Choroid plexus epithelial cell (primary cell): ENCODE measurements at regions not wholly inside any gene's neighbourhood (a gene's known extent, or its start where the extent isn't known, plus 50 kb on each side); places are given as distances from the start of the nearest gene placed in this dataset.

ENCODE experiments used
- DNase-seq: peaks from one replicate; pipeline ENCODE4 v3.0.0-alpha.2; 2010; ENCODE audit warnings: low read depth
- H3K4me3 ChIP-seq: 2 replicates; pipeline ENCODE4 v1.5.1; 2011; ENCODE audit warnings: low read depth, mild to moderate bottlenecking, control low read depth, low read length, moderate library complexity
- CTCF ChIP-seq: conservative IDR thresholded peaks from 2 replicates; pipeline ENCODE4 v1.5.1; 2011; ENCODE audit warnings: low read depth, mild to moderate bottlenecking, control low read depth, inconsistent platforms, low read length, moderate library complexity

GRCh38 chr4:30160140-30160539 lies 560.0 kb upstream of the PCDH7 start:
- no peak for DNase-seq
- no peak for TF ChIP-seq CTCF
- no peak overlapping the region for H3K4me3 ChIP-seq

- no peak overlapping the region for H3K4me3 ChIP-seq
- DNase-seq: no peak
- TF ChIP-seq CTCF: no peak
These were observed 547.8 kb upstream of the PCDH7 start for GRCh38 chr4:30172416-30172815.

DNA sequence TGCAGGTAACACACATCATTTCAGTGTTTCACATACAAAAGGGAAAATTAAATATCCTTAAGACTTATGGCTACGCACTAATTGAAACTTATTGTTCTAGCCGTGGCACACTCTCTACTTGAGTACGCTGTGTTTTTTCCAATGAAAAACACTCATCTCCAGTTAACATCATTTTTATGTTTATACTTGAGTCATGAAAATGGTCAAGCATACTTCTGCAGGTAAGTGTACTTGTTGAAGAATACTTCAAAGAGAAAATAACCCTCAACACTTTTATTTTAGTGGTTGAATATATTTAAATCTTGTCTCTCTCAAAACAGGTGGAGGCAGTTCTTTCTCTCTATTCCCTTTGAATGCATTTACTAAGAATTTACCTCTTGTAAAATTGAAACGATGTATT lies 538.7 kb upstream of the PCDH7 start:
- no peak for TF ChIP-seq CTCF
- H3K4me3 ChIP-seq: no peak overlapping the region
- DNase-seq: no peak

DNA sequence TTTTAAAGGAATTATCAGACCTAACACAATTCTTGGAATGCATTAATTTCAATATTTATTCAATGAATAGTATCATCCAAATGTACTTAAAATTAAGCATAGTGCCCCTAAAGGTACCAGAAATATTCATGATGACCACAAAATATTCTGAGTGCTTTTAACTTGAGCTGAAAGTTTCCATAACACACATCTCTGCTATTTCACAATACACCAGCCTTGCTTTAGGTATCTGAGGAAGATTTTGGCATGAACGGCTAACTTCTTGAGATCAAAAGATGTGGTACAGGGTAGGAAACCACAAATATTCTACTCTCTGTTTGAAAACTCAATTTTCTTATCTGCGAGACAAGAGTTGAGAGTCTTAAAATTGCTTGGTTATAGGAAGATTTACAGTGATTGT lies 538.3 kb upstream of the PCDH7 start:
- DNase-seq: peak; percentile 4
- H3K4me3 ChIP-seq: no peak overlapping the region
- TF ChIP-seq CTCF: no peak

GRCh38 chr4:30182786-30183185 lies 537.4 kb upstream of the PCDH7 start:
- TF ChIP-seq CTCF: no peak
- DNase-seq: no peak
- H3K4me3 ChIP-seq: no peak overlapping the region

GRCh38 chr4:30191902-30192301 lies 528.3 kb upstream of the PCDH7 start:
- no peak overlapping the region for H3K4me3 ChIP-seq
- no peak for TF ChIP-seq CTCF
- no peak for DNase-seq

DNA sequence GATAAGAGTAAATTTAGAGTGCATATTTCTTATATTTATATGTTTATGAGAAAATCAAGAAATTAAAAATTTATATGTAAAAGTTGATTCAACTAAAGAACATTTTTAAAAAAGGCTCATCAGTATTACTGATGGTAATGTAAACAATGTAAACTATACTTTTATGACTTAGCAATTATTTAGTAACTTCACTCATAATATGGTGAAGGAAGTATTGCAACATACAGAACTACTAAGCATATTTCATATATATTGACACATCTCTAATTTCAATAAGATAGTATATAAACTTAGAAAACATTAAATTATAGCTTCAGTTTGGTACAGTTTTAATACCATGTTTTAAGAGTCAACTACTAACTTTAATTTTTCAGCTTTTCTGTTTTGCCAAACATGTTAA lies 512.8 kb upstream of the PCDH7 start:
- no peak overlapping the region for H3K4me3 ChIP-seq
- DNase-seq: no peak
- no peak for TF ChIP-seq CTCF
